ENCODE measurements at regions not wholly inside any gene's neighbourhood (a gene's known extent, or its start where the extent isn't known, plus 50 kb on each side); places are given as distances from the start of the nearest gene placed in this dataset.

GRCh38 chr4:77432717-77433417 lies 172.8 kb upstream of the CXCL13 start:
- H2BK120ac ChIP-seq (ENCODE audit: low read depth, low read length, poor library complexity, severe bottlenecking) = no peak overlapping the region
- H3T11ph ChIP-seq (ENCODE audit: low read length) = no peak overlapping the region
- no peaks in the 10 kb centered on the region for H3K4me1 ChIP-seq (ENCODE audit: insufficient read depth, low read length)
- H2AK5ac ChIP-seq (ENCODE audit: insufficient read length, low read length) = no peak overlapping the region
- H3K23ac ChIP-seq (ENCODE audit: insufficient read length, low read depth, low read length) = no peak overlapping the region
- Mint-ChIP-seq H3K27me3 (ENCODE audit: low read depth) (no peaks in the 10 kb centered on the region; the same call in 1 of the 2 replicates), H3K4me1 (peaks cover 3 to 4% of the 10 kb centered on the region in 2 experiments; a peak in 1 of 4 replicates), H3K36me3 (ENCODE audit: insufficient read depth in 1 of 3, low read depth in 3 of 3) (no peaks in the 10 kb centered on the region), H3K4me3 (no peak overlapping the region), H3K9me3 (no peaks in the 10 kb centered on the region), H3K27ac (no peak overlapping the region)
- no peak overlapping the region for H3K27ac ChIP-seq (ENCODE audit: insufficient read length, low read depth, low read length)
- H2BK20ac ChIP-seq (ENCODE audit: low read depth, low read length, poor library complexity, severe bottlenecking) = no peak overlapping the region
- H3K23me2 ChIP-seq (ENCODE audit: insufficient read length, low read depth, low read length, poor library complexity, severe bottlenecking) = no peaks in the 10 kb centered on the region
- H2BK15ac ChIP-seq (ENCODE audit: low read depth, low read length) = no peak overlapping the region
- H4K8ac ChIP-seq (replicated peaks; ENCODE audit: insufficient read length, low read depth, low read length) = no peak overlapping the region
- H2AFZ ChIP-seq (ENCODE audit: low read length) = no peak overlapping the region
- DNase-seq = no peak
- no peaks in the 10 kb centered on the region for H3K79me2 ChIP-seq (ENCODE audit: insufficient read depth, low read length)
- no peak overlapping the region for H3K4me2 ChIP-seq (ENCODE audit: insufficient read depth, insufficient read length, low read length)
- H4K20me1 ChIP-seq (ENCODE audit: control insufficient read depth, insufficient read depth, insufficient read length) = no peaks in the 10 kb centered on the region
- no CpG with 5 or more reads among the region's 3 CpGs for WGBS (ENCODE audit: extremely low coverage, insufficient read length, low lambda C conversion rate)
- no peaks in the 10 kb centered on the region for H3K79me1 ChIP-seq (ENCODE audit: insufficient read depth, low read depth, low read length, poor library complexity, severe bottlenecking)
- no peak overlapping the region for H2BK5ac ChIP-seq (ENCODE audit: insufficient read length, low read length)
- no peak overlapping the region for H3K9ac ChIP-seq (ENCODE audit: extremely low read depth, insufficient read length, low read length)
- no peak overlapping the region for H4K91ac ChIP-seq (ENCODE audit: insufficient read length, low read depth, low read length)
- H4K5ac ChIP-seq (ENCODE audit: insufficient read length, low read depth, low read length) = no peak overlapping the region
- no peak overlapping the region for H2BK12ac ChIP-seq (ENCODE audit: insufficient read length, low read depth, low read length)
- no peak overlapping the region for H3K4ac ChIP-seq (ENCODE audit: low read depth, low read length)
- no peaks in the 10 kb centered on the region for H3K27me3 ChIP-seq (ENCODE audit: insufficient read depth, low read length)
- TF ChIP-seq, protein P1, sequence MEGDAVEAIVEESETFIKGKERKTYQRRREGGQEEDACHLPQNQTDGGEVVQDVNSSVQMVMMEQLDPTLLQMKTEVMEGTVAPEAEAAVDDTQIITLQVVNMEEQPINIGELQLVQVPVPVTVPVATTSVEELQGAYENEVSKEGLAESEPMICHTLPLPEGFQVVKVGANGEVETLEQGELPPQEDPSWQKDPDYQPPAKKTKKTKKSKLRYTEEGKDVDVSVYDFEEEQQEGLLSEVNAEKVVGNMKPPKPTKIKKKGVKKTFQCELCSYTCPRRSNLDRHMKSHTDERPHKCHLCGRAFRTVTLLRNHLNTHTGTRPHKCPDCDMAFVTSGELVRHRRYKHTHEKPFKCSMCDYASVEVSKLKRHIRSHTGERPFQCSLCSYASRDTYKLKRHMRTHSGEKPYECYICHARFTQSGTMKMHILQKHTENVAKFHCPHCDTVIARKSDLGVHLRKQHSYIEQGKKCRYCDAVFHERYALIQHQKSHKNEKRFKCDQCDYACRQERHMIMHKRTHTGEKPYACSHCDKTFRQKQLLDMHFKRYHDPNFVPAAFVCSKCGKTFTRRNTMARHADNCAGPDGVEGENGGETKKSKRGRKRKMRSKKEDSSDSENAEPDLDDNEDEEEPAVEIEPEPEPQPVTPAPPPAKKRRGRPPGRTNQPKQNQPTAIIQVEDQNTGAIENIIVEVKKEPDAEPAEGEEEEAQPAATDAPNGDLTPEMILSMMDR (conservative IDR thresholded peaks at IDR 0.05) = peak; percentile 50
- H3K18ac ChIP-seq (ENCODE audit: insufficient read length, low read depth, low read length) = no peak overlapping the region
- no peaks in the 10 kb centered on the region for H3K9me3 ChIP-seq (ENCODE audit: control insufficient read depth, low read depth, low read length)
- no peak overlapping the region for H3K14ac ChIP-seq (ENCODE audit: insufficient read depth, low read length)
- no peak overlapping the region for H3K56ac ChIP-seq (ENCODE audit: insufficient read length, low read depth, low read length)
